ENCODE measurements at regions not wholly inside any gene's neighbourhood (a gene's known extent, or its start where the extent isn't known, plus 50 kb on each side); places are given as distances from the start of the nearest gene placed in this dataset.

- no peak overlapping the region for H3K4me3 ChIP-seq (ENCODE audit: low read length, poor library complexity, severe bottlenecking)
- H4K20me1 ChIP-seq (ENCODE audit: insufficient read depth, low read length, poor library complexity, severe bottlenecking) = no peaks in the 10 kb centered on the region
- H3K9me3 ChIP-seq (ENCODE audit: insufficient read depth, low read depth, low read length) = no peaks in the 10 kb centered on the region
- no peaks in the 10 kb centered on the region for H3K9me2 ChIP-seq (replicated peaks; ENCODE audit: low read depth, low read length)
- no peak overlapping the region for H3K4me2 ChIP-seq (ENCODE audit: low read depth, low read length, poor library complexity, severe bottlenecking)
- no peaks in the 10 kb centered on the region for H3K79me2 ChIP-seq (ENCODE audit: insufficient read depth, low read length)
- no peak overlapping the region for H2AFZ ChIP-seq (ENCODE audit: low read length)
- no peaks in the 10 kb centered on the region for H3K27me3 ChIP-seq (ENCODE audit: insufficient read depth, low read length, poor library complexity, severe bottlenecking)
- peaks cover 10% of the 10 kb centered on the region for H3K4me1 ChIP-seq (ENCODE audit: insufficient read depth, low read length, poor library complexity, severe bottlenecking)
- no peaks in the 10 kb centered on the region for H3F3A ChIP-seq (ENCODE audit: low read depth)
- TF ChIP-seq CTCF (conservative IDR thresholded peaks at IDR 0.05; ENCODE audit: low read length) (no peak), EZH2phosphoT487 (IDR thresholded peaks at IDR 0.05; ENCODE audit: borderline replicate concordance) (no peak)
- no peak overlapping the region for H3K9ac ChIP-seq (ENCODE audit: low read depth, low read length, poor library complexity, severe bottlenecking)
- no peaks in the 10 kb centered on the region for H3K36me3 ChIP-seq (ENCODE audit: insufficient read depth, low read length)
Measured at GRCh38 chr12:107484230-107484629, 201.4 kb upstream of the PWP1 start.

- H3K79me2 ChIP-seq (ENCODE audit: insufficient read depth, low read length) = no peaks in the 10 kb centered on the region
- no peaks in the 10 kb centered on the region for H4K20me1 ChIP-seq (ENCODE audit: insufficient read depth, low read length, poor library complexity, severe bottlenecking)
- H3K4me1 ChIP-seq (ENCODE audit: insufficient read depth, low read length, poor library complexity, severe bottlenecking) = peaks cover 10% of the 10 kb centered on the region
- H3K9me3 ChIP-seq (ENCODE audit: insufficient read depth, low read depth, low read length) = no peaks in the 10 kb centered on the region
- no peak overlapping the region for H3K4me3 ChIP-seq (ENCODE audit: low read length, poor library complexity, severe bottlenecking)
- H3K4me2 ChIP-seq (ENCODE audit: low read depth, low read length, poor library complexity, severe bottlenecking) = no peak overlapping the region
- no peak overlapping the region for H3K9ac ChIP-seq (ENCODE audit: low read depth, low read length, poor library complexity, severe bottlenecking)
- H3K36me3 ChIP-seq (ENCODE audit: insufficient read depth, low read length) = no peaks in the 10 kb centered on the region
- H3F3A ChIP-seq (ENCODE audit: low read depth) = no peaks in the 10 kb centered on the region
- no peak overlapping the region for H2AFZ ChIP-seq (ENCODE audit: low read length)
- no peaks in the 10 kb centered on the region for H3K9me2 ChIP-seq (replicated peaks; ENCODE audit: low read depth, low read length)
- H3K27me3 ChIP-seq (ENCODE audit: insufficient read depth, low read length, poor library complexity, severe bottlenecking) = no peaks in the 10 kb centered on the region
- TF ChIP-seq CTCF (conservative IDR thresholded peaks at IDR 0.05; ENCODE audit: low read length) = no peak
- no peak for TF ChIP-seq EZH2phosphoT487 (IDR thresholded peaks at IDR 0.05; ENCODE audit: borderline replicate concordance)
Measured at GRCh38 chr12:107484941-107485340, 200.7 kb upstream of the PWP1 start.

- Histone ChIP-seq H3K9me3 (ENCODE audit: insufficient read depth, low read depth, low read length) (no peaks in the 10 kb centered on the region), H3K36me3 (ENCODE audit: insufficient read depth, low read length) (no peaks in the 10 kb centered on the region), H3K4me3 (ENCODE audit: low read length, poor library complexity, severe bottlenecking) (no peak overlapping the region), H3K9me2 (replicated peaks; ENCODE audit: low read depth, low read length) (no peaks in the 10 kb centered on the region), H3K9ac (ENCODE audit: low read depth, low read length, poor library complexity, severe bottlenecking) (peak overlapping the region; percentile 6), H3K27me3 (ENCODE audit: insufficient read depth, low read length, poor library complexity, severe bottlenecking) (no peaks in the 10 kb centered on the region), H3K79me2 (ENCODE audit: insufficient read depth, low read length) (no peaks in the 10 kb centered on the region), H4K20me1 (ENCODE audit: insufficient read depth, low read length, poor library complexity, severe bottlenecking) (no peaks in the 10 kb centered on the region), H3F3A (ENCODE audit: low read depth) (no peaks in the 10 kb centered on the region), H2AFZ (ENCODE audit: low read length) (no peak overlapping the region), H3K4me1 (ENCODE audit: insufficient read depth, low read length, poor library complexity, severe bottlenecking) (peaks cover 10% of the 10 kb centered on the region), H3K4me2 (ENCODE audit: low read depth, low read length, poor library complexity, severe bottlenecking) (no peak overlapping the region)
- TF ChIP-seq CTCF (conservative IDR thresholded peaks at IDR 0.05; ENCODE audit: low read length) (no peak), EZH2phosphoT487 (IDR thresholded peaks at IDR 0.05; ENCODE audit: borderline replicate concordance) (no peak)
Measured at GRCh38 chr12:107485731-107486130, 199.9 kb upstream of the PWP1 start.
